GM23248 (cell line): ENCODE measurements at regions not wholly inside any gene's neighbourhood (a gene's known extent, or its start where the extent isn't known, plus 50 kb on each side); places are given as distances from the start of the nearest gene placed in this dataset.

Experiments
- EZH2 ChIP-seq: fragments of 200-600 bp; sonication (generic); IDR thresholded peaks from 2 replicates; pipeline ENCODE4 v1.6.1; 2018; ENCODE audit warnings: antibody characterized with exemption, mild to moderate bottlenecking; ENCODE audit not compliant: insufficient read depth, poor library complexity, severe bottlenecking
- EZH2phosphoT487 ChIP-seq: fragments of 200-600 bp; sonication (generic); IDR thresholded peaks from 2 replicates; pipeline ENCODE4 v1.6.1; 2018; ENCODE audit warnings: antibody characterized with exemption, moderate library complexity, mild to moderate bottlenecking, low read depth; ENCODE audit not compliant: insufficient read depth

- TF ChIP-seq EZH2, result no peak
- no peak for TF ChIP-seq EZH2phosphoT487
These were observed 498.8 kb upstream of the LMO3 start for GRCh38 chr12:17104801-17105200.
